ENCODE measurements at regions not wholly inside any gene's neighbourhood (a gene's known extent, or its start where the extent isn't known, plus 50 kb on each side); places are given as distances from the start of the nearest gene placed in this dataset.

GRCh38 chr5:156274453-156274852, 52.5 kb upstream of the SGCD start:
- Histone ChIP-seq H3K4me2 (no peak overlapping the region), H3K4me1 (no peaks in the 10 kb centered on the region), H3K9me3 (peaks cover 6% of the 10 kb centered on the region; the same call in 2 of the 3 replicates), H3K27ac (no peak overlapping the region), H3K4me3 (no peak overlapping the region)
- no peak for ATAC-seq
- no peak for TF ChIP-seq ZC3H11A (IDR thresholded peaks at IDR 0.05)
- no peak for TF ChIP-seq FOSL2 (IDR thresholded peaks at IDR 0.05)
- no peak for TF ChIP-seq FOSL2 (CRISPR knock-in tag; IDR thresholded peaks at IDR 0.05)
- TF ChIP-seq HDAC2 (IDR thresholded peaks at IDR 0.05) = no peak
- no peak for TF ChIP-seq HOXB13 (CRISPR knock-in tag; IDR thresholded peaks at IDR 0.05; ENCODE audit: low read depth)
- no peak for TF ChIP-seq MAFK (IDR thresholded peaks at IDR 0.05; ENCODE audit: partially characterized antibody)
- TF ChIP-seq NR3C1 (IDR thresholded peaks at IDR 0.05) = no peak
- ChIA-PET POLR2A (no interaction called here), CTCF (interaction anchor here (0.7 kb wide), 1 partner anchor 1025 kb away, joined by 3 read pairs; no protein-coding TSS in a partner anchor)
- DNase-seq (ENCODE audit: low read depth in 1 of 2, low spot score in 1 of 2) = no peak
- no peak for FAIRE-seq
- 54% methylated on average over 1 of the region's 1 CpG for WGBS (ENCODE audit: missing lambda C conversion rate)

Small RNAs in the stretch of these regions (small RNA-seq; reads per million reads assigned to genes)
- 0 reads per million in 6 experiments for gene RNA5SP199

Measured in A549 (cell line).